MM.1S (cell line): ENCODE measurements at regions not wholly inside any gene's neighbourhood (a gene's known extent, or its start where the extent isn't known, plus 50 kb on each side); places are given as distances from the start of the nearest gene placed in this dataset.

Source experiments
- DNase-seq: peaks from one replicate; pipeline ENCODE4 v3.0.0-alpha.2; 2015
- H2AFZ ChIP-seq: fragments of 300-600 bp; sonication (generic); 2 replicates; pipeline ENCODE4 v1.6.0; 2016; ENCODE audit warnings: antibody characterized with exemption, low read length
- H3F3A ChIP-seq: fragments of 300-600 bp; sonication (generic); 2 replicates; pipeline ENCODE4 v1.6.1; 2016; ENCODE audit warnings: mild to moderate bottlenecking, antibody characterized with exemption, low read length, moderate library complexity, mixed read lengths; ENCODE audit not compliant: insufficient read depth
- H3K27ac ChIP-seq: fragments of 300-600 bp; sonication (generic); 2 replicates; pipeline ENCODE4 v1.5.1; 2016; ENCODE audit warnings: mild to moderate bottlenecking, low read length
- H3K27me3 ChIP-seq: fragments of 300-600 bp; sonication (generic); replicated peaks from 2 replicates; pipeline ENCODE4 v1.6.0; 2016; ENCODE audit warnings: low read length; ENCODE audit not compliant: insufficient read depth
- H3K36me3 ChIP-seq: fragments of 300-600 bp; sonication (generic); replicated peaks from 2 replicates; pipeline ENCODE4 v1.6.1; 2016; ENCODE audit warnings: mild to moderate bottlenecking, low read length, mixed read lengths; ENCODE audit not compliant: insufficient read depth
- H3K4me1 ChIP-seq: fragments of 300-600 bp; sonication (generic); 2 replicates; pipeline ENCODE4 v1.6.1; 2016; ENCODE audit warnings: low read length, mixed read lengths
- H3K4me2 ChIP-seq: fragments of 300-600 bp; sonication (generic); 2 replicates; pipeline ENCODE4 v1.6.0; 2016; ENCODE audit warnings: low read depth, low read length
- H3K4me3 ChIP-seq: fragments of 300-600 bp; sonication (generic); 2 replicates; pipeline ENCODE4 v1.5.1; 2016; ENCODE audit warnings: low read length, mixed read lengths
- H3K79me2 ChIP-seq: fragments of 300-600 bp; sonication (generic); 2 replicates; pipeline ENCODE4 v1.6.1; 2016; ENCODE audit warnings: mixed run types, low read length, mixed read lengths
- H3K9ac ChIP-seq: fragments of 300-600 bp; sonication (generic); 2 replicates; pipeline ENCODE4 v1.6.1; 2016; ENCODE audit warnings: low read length, mixed read lengths
- H3K9me2 ChIP-seq: fragments of 300-600 bp; sonication (generic); replicated peaks from 2 replicates; pipeline ENCODE4 v1.6.1; 2016; ENCODE audit warnings: mild to moderate bottlenecking, low read length, mixed read lengths; ENCODE audit not compliant: insufficient read depth
- H3K9me3 ChIP-seq: fragments of 300-600 bp; sonication (generic); replicated peaks from 2 replicates; pipeline ENCODE4 v1.6.1; 2016; ENCODE audit warnings: mild to moderate bottlenecking, low read length, mixed read lengths; ENCODE audit not compliant: insufficient read depth
- H4K20me1 ChIP-seq: fragments of 300-600 bp; sonication (generic); 2 replicates; pipeline ENCODE4 v1.6.1; 2016; ENCODE audit warnings: mild to moderate bottlenecking, low read length, moderate library complexity, mixed read lengths; ENCODE audit not compliant: insufficient read depth
- EZH2 ChIP-seq: fragments of 300-600 bp; sonication (generic); optimal IDR thresholded peaks from 2 replicates; pipeline ENCODE3; 2017; ENCODE audit warnings: low read depth, mild to moderate bottlenecking, antibody characterized with exemption, low read length, mixed read lengths
- EZH2phosphoT487 ChIP-seq: fragments of 300-600 bp; sonication (generic); IDR thresholded peaks from 2 replicates; pipeline ENCODE4 v1.6.1; 2018; ENCODE audit warnings: antibody characterized with exemption, low read length
- TF ChIP-seq, protein P1 (sequence below): fragments of 300-600 bp; sonication (generic); IDR thresholded peaks from 2 replicates; pipeline ENCODE4 v1.5.1; 2016; ENCODE audit warnings: antibody characterized with exemption, low read length, mixed read lengths

DNA sequence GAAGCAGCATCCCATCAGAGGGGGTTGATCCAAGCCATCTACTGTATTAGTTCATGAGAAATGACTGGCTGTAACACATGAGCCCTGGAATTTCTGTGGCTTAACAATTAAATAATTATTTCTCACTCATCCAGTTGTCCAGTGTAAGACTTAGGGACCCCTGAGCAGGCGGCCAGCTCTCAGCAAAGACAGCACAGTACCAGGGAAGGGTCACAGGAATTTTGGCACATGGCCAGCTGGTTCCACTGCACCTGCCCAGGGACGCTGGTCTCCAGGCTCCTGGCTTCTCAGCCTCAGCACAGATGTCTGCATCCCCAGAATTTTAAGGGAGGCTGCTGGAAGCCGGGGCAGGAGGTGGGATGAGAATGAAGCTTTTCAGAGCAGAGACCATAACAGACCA lies 93.7 kb upstream of the DHRSX start:
- DNase-seq, result no peak
- Histone ChIP-seq H3K4me3 (no peak overlapping the region), H3K9ac (no peak overlapping the region), H3K9me3 (no peaks in the 10 kb centered on the region), H3F3A (no peaks in the 10 kb centered on the region), H3K36me3 (no peaks in the 10 kb centered on the region), H2AFZ (no peak overlapping the region), H3K4me2 (no peak overlapping the region), H3K79me2 (no peaks in the 10 kb centered on the region), H3K27me3 (no peaks in the 10 kb centered on the region), H3K27ac (no peak overlapping the region), H3K9me2 (no peaks in the 10 kb centered on the region), H4K20me1 (no peaks in the 10 kb centered on the region), H3K4me1 (no peaks in the 10 kb centered on the region)
- TF ChIP-seq EZH2, result no peak
- TF ChIP-seq EZH2phosphoT487, result no peak
- TF ChIP-seq, protein P1, sequence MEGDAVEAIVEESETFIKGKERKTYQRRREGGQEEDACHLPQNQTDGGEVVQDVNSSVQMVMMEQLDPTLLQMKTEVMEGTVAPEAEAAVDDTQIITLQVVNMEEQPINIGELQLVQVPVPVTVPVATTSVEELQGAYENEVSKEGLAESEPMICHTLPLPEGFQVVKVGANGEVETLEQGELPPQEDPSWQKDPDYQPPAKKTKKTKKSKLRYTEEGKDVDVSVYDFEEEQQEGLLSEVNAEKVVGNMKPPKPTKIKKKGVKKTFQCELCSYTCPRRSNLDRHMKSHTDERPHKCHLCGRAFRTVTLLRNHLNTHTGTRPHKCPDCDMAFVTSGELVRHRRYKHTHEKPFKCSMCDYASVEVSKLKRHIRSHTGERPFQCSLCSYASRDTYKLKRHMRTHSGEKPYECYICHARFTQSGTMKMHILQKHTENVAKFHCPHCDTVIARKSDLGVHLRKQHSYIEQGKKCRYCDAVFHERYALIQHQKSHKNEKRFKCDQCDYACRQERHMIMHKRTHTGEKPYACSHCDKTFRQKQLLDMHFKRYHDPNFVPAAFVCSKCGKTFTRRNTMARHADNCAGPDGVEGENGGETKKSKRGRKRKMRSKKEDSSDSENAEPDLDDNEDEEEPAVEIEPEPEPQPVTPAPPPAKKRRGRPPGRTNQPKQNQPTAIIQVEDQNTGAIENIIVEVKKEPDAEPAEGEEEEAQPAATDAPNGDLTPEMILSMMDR, result no peak

DNA sequence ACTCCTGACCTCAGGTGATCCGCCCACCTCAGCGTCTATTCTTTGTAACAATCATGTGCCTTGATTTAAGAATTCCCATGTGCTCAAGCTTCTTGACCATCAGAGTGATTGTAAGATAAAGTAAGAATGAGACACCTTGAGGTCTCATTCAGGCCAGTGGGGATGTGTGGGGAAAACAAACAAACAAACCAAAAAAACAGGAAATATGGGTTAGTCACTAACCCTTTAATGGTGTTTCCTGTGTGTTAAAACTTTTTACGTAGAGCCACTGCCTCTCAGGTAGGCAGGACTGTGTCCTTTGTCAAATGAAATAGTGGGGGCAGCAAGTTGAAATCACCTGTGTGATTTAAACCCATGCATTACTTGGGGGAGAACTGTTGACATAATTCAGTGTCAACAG lies 91.5 kb upstream of the DHRSX start:
- H3K4me2 ChIP-seq, result no peak overlapping the region
- H3K9me3 ChIP-seq, result no peaks in the 10 kb centered on the region
- H3K4me3 ChIP-seq, result no peak overlapping the region
- no peaks in the 10 kb centered on the region for H3K27me3 ChIP-seq
- H3K79me2 ChIP-seq, result no peaks in the 10 kb centered on the region
- no peaks in the 10 kb centered on the region for H3F3A ChIP-seq
- no peak for TF ChIP-seq EZH2
- TF ChIP-seq, protein P1, result no peak
- TF ChIP-seq EZH2phosphoT487, result no peak
- H3K27ac ChIP-seq, result no peak overlapping the region
- no peaks in the 10 kb centered on the region for H3K4me1 ChIP-seq
- no peaks in the 10 kb centered on the region for H3K9me2 ChIP-seq
- H3K36me3 ChIP-seq, result no peaks in the 10 kb centered on the region
- H2AFZ ChIP-seq, result no peak overlapping the region
- no peak overlapping the region for H3K9ac ChIP-seq
- H4K20me1 ChIP-seq, result no peaks in the 10 kb centered on the region
- DNase-seq, result no peak

- Histone ChIP-seq H3K9me2 (no peaks in the 10 kb centered on the region), H3K4me1 (no peaks in the 10 kb centered on the region), H3K4me3 (no peak overlapping the region), H3K4me2 (no peak overlapping the region), H3K9me3 (no peaks in the 10 kb centered on the region), H3K27me3 (no peaks in the 10 kb centered on the region), H3K27ac (no peak overlapping the region), H3K79me2 (no peaks in the 10 kb centered on the region), H4K20me1 (no peaks in the 10 kb centered on the region), H3K9ac (no peak overlapping the region), H2AFZ (no peak overlapping the region), H3F3A (no peaks in the 10 kb centered on the region), H3K36me3 (no peaks in the 10 kb centered on the region)
- DNase-seq, result no peak
- TF ChIP-seq, protein P1, result no peak
- no peak for TF ChIP-seq EZH2
- no peak for TF ChIP-seq EZH2phosphoT487
Measured at GRCh38 chrX:2589186-2590020, 88.6 kb upstream of the DHRSX start.
